Osteocyte (in vitro differentiated cells): ENCODE measurements at regions not wholly inside any gene's neighbourhood (a gene's known extent, or its start where the extent isn't known, plus 50 kb on each side); places are given as distances from the start of the nearest gene placed in this dataset.

ENCODE experiments used
- DNase-seq: peaks from one replicate; pipeline ENCODE4 v3.0.0; 2021; ENCODE audit warnings: mixed read lengths; ENCODE audit not compliant: unreplicated experiment; ENCODE audit errors: extremely low spot score
- H3K27ac Mint-ChIP-seq: one replicate; pipeline ENCODE4 v1.8.0; 2021; ENCODE audit warnings: mild to moderate bottlenecking, mixed read lengths; ENCODE audit not compliant: unreplicated experiment
- H3K27me3 Mint-ChIP-seq: one replicate; pipeline ENCODE4 v1.8.0; 2021; ENCODE audit warnings: mixed read lengths; ENCODE audit not compliant: unreplicated experiment
- H3K36me3 Mint-ChIP-seq: one replicate; pipeline ENCODE4 v1.8.0; 2021; ENCODE audit warnings: mixed read lengths; ENCODE audit not compliant: unreplicated experiment
- H3K4me1 Mint-ChIP-seq: one replicate; pipeline ENCODE4 v1.8.0; 2021; ENCODE audit warnings: mixed read lengths; ENCODE audit not compliant: unreplicated experiment
- H3K4me3 Mint-ChIP-seq: one replicate; pipeline ENCODE4 v1.8.0; 2021; ENCODE audit warnings: mild to moderate bottlenecking, moderate library complexity, mixed read lengths; ENCODE audit not compliant: unreplicated experiment
- H3K9me3 Mint-ChIP-seq: one replicate; pipeline ENCODE4 v1.8.0; 2021; ENCODE audit warnings: mixed read lengths; ENCODE audit not compliant: unreplicated experiment
- TF ChIP-seq, protein P1 (sequence below): fragments of 200-600 bp; sonication (generic); IDR thresholded peaks from 2 replicates; pipeline ENCODE4 v1.5.0; 2021; ENCODE audit warnings: antibody characterized with exemption, mild to moderate bottlenecking, moderate library complexity

DNA sequence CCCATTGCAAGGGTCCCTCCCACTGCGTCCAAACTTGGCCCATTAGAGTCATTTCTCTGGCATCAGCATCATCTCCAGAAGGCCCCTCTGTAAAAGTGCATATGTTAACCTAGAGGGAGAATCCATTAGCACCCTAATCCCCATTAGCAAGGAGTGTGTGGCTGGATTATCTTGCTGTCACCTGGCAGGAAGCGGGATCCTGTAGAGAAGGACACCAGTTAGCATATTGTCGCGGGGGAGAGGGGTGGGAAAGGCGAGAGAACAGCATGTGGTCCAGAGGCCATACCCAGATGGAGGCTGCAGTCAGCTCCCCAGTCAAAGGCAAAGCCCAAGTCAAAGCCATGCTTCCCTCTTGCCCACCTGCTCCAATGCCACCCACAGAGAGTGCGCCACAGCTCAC lies 64.0 kb downstream of the OLIG1 start:
- no peak for DNase-seq
- Mint-ChIP-seq H3K36me3 (no peaks in the 10 kb centered on the region), H3K4me1 (no peaks in the 10 kb centered on the region), H3K9me3 (no peaks in the 10 kb centered on the region), H3K4me3 (no peak overlapping the region), H3K27me3 (peaks cover 55% of the 10 kb centered on the region), H3K27ac (no peak overlapping the region)
- TF ChIP-seq, protein P1, sequence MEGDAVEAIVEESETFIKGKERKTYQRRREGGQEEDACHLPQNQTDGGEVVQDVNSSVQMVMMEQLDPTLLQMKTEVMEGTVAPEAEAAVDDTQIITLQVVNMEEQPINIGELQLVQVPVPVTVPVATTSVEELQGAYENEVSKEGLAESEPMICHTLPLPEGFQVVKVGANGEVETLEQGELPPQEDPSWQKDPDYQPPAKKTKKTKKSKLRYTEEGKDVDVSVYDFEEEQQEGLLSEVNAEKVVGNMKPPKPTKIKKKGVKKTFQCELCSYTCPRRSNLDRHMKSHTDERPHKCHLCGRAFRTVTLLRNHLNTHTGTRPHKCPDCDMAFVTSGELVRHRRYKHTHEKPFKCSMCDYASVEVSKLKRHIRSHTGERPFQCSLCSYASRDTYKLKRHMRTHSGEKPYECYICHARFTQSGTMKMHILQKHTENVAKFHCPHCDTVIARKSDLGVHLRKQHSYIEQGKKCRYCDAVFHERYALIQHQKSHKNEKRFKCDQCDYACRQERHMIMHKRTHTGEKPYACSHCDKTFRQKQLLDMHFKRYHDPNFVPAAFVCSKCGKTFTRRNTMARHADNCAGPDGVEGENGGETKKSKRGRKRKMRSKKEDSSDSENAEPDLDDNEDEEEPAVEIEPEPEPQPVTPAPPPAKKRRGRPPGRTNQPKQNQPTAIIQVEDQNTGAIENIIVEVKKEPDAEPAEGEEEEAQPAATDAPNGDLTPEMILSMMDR, result no peak

DNA sequence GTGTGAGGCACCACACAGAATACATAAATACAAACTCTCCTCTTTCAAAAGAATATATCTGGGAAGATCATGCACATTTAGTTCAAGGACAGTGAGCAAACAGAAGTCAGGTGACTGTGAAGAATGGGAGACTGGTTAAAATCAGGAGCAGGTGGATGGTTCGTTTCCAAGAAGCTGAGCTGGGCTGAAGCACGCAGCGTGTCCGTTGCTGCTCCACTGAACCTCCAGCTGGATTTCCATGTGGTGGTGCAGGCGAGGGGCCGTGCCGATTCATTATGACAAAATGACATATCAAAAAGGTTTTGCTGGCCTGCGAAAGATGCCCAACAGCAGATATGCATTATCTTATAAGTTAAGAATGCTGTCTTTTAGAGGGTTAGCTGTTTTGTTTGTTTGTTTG lies 66.0 kb downstream of the OLIG1 start:
- no peaks in the 10 kb centered on the region for H3K4me1 Mint-ChIP-seq
- no peak overlapping the region for H3K27ac Mint-ChIP-seq
- H3K9me3 Mint-ChIP-seq, result no peaks in the 10 kb centered on the region
- no peak overlapping the region for H3K4me3 Mint-ChIP-seq
- DNase-seq, result no peak
- no peaks in the 10 kb centered on the region for H3K36me3 Mint-ChIP-seq
- H3K27me3 Mint-ChIP-seq, result peaks cover 50% of the 10 kb centered on the region
- TF ChIP-seq, protein P1, result no peak

DNA sequence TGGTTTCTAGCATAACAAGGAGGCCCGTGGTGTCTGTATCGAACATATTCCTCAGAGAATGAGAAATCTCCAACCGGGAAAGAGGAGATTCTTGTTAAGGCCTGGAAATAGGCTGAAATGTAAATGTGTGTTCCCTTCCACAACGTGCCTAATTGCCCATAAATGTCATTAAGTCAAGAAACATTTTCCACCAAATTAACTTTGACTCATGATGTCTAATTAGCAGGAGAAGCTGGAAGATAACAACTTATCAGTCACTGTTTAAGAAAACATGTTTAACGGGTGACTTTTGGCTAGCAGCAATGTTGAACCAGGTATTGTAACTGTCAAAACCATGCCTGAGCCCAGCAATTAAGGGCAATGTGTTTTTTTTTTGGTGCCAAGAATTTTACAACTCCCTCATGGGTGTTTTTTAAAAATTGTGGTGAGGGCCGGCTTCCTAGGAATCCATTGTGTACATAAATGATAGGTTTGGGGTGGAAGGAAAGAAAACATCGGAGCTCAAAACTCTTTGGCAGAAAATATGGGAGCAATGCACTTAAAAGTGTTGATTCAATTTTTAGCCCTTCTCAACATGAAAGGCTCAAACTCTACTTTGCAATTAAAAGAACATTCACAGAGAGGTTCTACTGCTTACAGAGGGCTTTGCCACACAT lies 67.0 kb downstream of the OLIG1 start:
- no peaks in the 10 kb centered on the region for H3K9me3 Mint-ChIP-seq
- TF ChIP-seq, protein P1, result no peak
- peaks cover 44% of the 10 kb centered on the region for H3K27me3 Mint-ChIP-seq
- no peak for DNase-seq
- no peaks in the 10 kb centered on the region for H3K4me1 Mint-ChIP-seq
- H3K27ac Mint-ChIP-seq, result no peak overlapping the region
- H3K36me3 Mint-ChIP-seq, result no peaks in the 10 kb centered on the region
- no peak overlapping the region for H3K4me3 Mint-ChIP-seq

DNA sequence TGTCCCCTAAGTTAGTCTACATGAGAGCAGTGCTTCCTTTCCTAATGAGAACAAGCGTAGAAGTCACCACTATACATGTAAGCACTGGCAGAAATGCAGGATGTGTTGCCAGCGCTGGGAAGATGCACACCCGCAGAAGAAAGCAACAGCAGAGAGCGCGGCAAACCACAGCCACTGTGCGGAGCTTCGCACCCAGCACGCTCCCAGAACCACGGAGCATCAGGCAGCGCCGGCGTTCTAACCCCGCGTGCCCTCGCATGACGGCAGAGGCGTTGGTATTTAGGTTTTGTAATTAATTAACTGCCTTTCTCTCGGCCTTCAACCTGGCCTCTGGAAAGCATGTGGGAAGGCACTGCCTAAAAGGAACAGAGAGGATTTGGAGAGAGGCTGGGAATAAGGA lies 69.1 kb downstream of the OLIG1 start:
- H3K9me3 Mint-ChIP-seq, result no peaks in the 10 kb centered on the region
- H3K36me3 Mint-ChIP-seq, result no peaks in the 10 kb centered on the region
- DNase-seq, result no peak
- H3K4me1 Mint-ChIP-seq, result no peaks in the 10 kb centered on the region
- no peak overlapping the region for H3K27ac Mint-ChIP-seq
- peaks cover 42% of the 10 kb centered on the region for H3K27me3 Mint-ChIP-seq
- no peak overlapping the region for H3K4me3 Mint-ChIP-seq
- TF ChIP-seq, protein P1, result no peak

DNA sequence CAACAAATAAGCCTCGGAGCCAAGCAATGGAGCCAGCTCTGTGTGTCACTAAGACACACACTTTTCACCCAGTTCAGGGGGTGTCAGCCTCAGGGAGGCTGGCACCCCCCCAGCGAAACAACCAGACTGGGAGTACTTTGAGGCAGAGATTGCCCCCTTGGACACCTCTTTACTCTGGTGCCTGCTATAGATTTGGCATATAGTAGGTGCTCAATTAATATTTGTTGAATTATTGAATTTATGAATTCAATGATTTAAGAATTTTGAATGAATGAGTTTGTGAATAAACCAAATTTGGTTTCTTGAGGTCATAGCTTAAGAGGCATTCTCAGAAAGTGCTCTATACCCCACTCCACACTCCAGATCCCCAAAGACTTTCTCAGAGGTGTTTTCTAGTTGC lies 70.3 kb downstream of the OLIG1 start:
- no peak overlapping the region for H3K4me3 Mint-ChIP-seq
- TF ChIP-seq, protein P1, result no peak
- no peaks in the 10 kb centered on the region for H3K36me3 Mint-ChIP-seq
- peaks cover 35% of the 10 kb centered on the region for H3K27me3 Mint-ChIP-seq
- DNase-seq, result no peak
- no peaks in the 10 kb centered on the region for H3K9me3 Mint-ChIP-seq
- H3K27ac Mint-ChIP-seq, result no peak overlapping the region
- H3K4me1 Mint-ChIP-seq, result no peaks in the 10 kb centered on the region
